Progenitor cell of endocrine pancreas (in vitro differentiated cells): ENCODE measurements at regions not wholly inside any gene's neighbourhood (a gene's known extent, or its start where the extent isn't known, plus 50 kb on each side); places are given as distances from the start of the nearest gene placed in this dataset.

Source experiments
- DNase-seq: peaks from one replicate; pipeline ENCODE4 v3.0.0; 2021; ENCODE audit warnings: low spot score; ENCODE audit not compliant: unreplicated experiment
- H3K27ac Mint-ChIP-seq: 2 replicates; pipeline ENCODE4 v1.8.0; 2021; ENCODE audit warnings: mild to moderate bottlenecking, moderate library complexity, mixed read lengths
- H3K27me3 Mint-ChIP-seq: 2 replicates; pipeline ENCODE4 v1.8.0; 2021; ENCODE audit warnings: mixed read lengths
- H3K36me3 Mint-ChIP-seq: 2 replicates; pipeline ENCODE4 v1.8.0; 2022; ENCODE audit warnings: mixed read lengths; ENCODE audit not compliant: insufficient read depth
- H3K4me1 Mint-ChIP-seq: 2 replicates; pipeline ENCODE4 v1.8.0; 2021; ENCODE audit warnings: low read depth, mixed read lengths
- H3K4me3 Mint-ChIP-seq: 2 replicates; pipeline ENCODE4 v1.8.0; 2021; ENCODE audit warnings: low read depth, mild to moderate bottlenecking, moderate library complexity, mixed read lengths
- H3K9me3 Mint-ChIP-seq: 2 replicates; pipeline ENCODE4 v1.8.0; 2021; ENCODE audit warnings: low read depth, mixed read lengths
- CTCF ChIP-seq: fragments of 200-600 bp; sonication (generic); IDR thresholded peaks from one replicate; pipeline ENCODE4 v1.5.0; 2021; ENCODE audit warnings: antibody characterized with exemption, mild to moderate bottlenecking; ENCODE audit not compliant: unreplicated experiment

DNA sequence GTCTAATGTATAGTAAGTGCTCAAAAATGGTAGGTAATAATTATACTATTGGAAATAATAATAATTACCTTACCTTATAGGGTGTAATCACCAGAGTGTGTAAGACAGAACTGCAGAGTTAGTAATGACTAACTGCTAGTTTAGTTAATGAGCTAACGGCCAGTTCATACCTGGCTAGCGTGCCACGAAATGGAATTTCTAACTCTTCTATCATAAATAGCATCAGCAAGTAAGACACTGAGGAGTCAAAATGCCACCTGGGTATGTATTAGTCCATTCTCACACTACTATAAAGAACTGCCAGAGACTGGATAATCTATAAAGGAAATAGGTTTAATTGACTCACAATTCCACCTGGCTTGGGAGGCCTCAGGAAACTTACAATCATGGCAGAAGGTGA, 63.4 kb upstream of the CEP85L start:
- H3K9me3 Mint-ChIP-seq = no peaks in the 10 kb centered on the region
- H3K36me3 Mint-ChIP-seq = no peaks in the 10 kb centered on the region
- no peaks in the 10 kb centered on the region for H3K27me3 Mint-ChIP-seq
- no peak overlapping the region for H3K4me3 Mint-ChIP-seq
- DNase-seq = no peak
- H3K27ac Mint-ChIP-seq = no peak overlapping the region
- TF ChIP-seq CTCF = no peak
- no peaks in the 10 kb centered on the region for H3K4me1 Mint-ChIP-seq

GRCh38 chr6:118712969-118713368, 61.6 kb upstream of the CEP85L start:
- Mint-ChIP-seq H3K4me1 (peaks cover 16% of the 10 kb centered on the region), H3K36me3 (no peaks in the 10 kb centered on the region), H3K9me3 (no peaks in the 10 kb centered on the region), H3K27ac (no peak overlapping the region), H3K4me3 (no peak overlapping the region), H3K27me3 (no peaks in the 10 kb centered on the region)
- DNase-seq = no peak
- TF ChIP-seq CTCF = no peak

- no peak overlapping the region for H3K27ac Mint-ChIP-seq
Measured at GRCh38 chr6:118710616-118711015, 59.2 kb upstream of the CEP85L start.

DNA sequence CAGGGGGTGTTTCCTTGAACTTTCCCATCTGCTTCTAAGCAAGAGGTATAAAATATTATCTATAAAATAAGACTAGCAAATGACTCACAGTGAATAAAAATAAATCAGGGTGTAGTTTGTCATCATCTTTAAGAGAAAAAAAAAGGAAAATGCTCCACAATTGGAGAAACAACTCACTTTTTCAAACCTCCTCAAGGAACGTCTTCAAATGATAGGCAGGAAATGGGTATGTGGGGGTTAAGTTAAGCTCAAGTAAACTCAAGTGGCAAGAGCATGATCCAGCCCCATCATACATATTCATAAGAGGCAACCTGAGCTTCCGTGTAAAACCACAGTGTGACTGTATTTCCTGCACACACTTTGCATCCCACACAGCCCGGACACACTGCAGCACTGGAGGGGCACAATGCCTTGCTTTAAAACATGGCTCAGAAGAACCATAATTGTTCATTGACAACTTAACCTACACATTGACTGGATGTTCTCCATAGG, 58.5 kb upstream of the CEP85L start:
- TF ChIP-seq CTCF = no peak
- H3K9me3 Mint-ChIP-seq = no peaks in the 10 kb centered on the region
- no peak overlapping the region for H3K4me3 Mint-ChIP-seq
- H3K36me3 Mint-ChIP-seq = no peaks in the 10 kb centered on the region
- H3K4me1 Mint-ChIP-seq = peaks cover 16% of the 10 kb centered on the region
- DNase-seq = no peak
- no peaks in the 10 kb centered on the region for H3K27me3 Mint-ChIP-seq
- H3K27ac Mint-ChIP-seq = no peak overlapping the region

More at GRCh38 chr6:118710616-118711015, 59.2 kb upstream of the CEP85L start:
- H3K4me3 Mint-ChIP-seq = no peak overlapping the region
- no peaks in the 10 kb centered on the region for H3K36me3 Mint-ChIP-seq
- H3K27me3 Mint-ChIP-seq = no peaks in the 10 kb centered on the region
- peaks cover 16% of the 10 kb centered on the region for H3K4me1 Mint-ChIP-seq
- H3K9me3 Mint-ChIP-seq = no peaks in the 10 kb centered on the region
- no peak for TF ChIP-seq CTCF
- no peak for DNase-seq

DNA sequence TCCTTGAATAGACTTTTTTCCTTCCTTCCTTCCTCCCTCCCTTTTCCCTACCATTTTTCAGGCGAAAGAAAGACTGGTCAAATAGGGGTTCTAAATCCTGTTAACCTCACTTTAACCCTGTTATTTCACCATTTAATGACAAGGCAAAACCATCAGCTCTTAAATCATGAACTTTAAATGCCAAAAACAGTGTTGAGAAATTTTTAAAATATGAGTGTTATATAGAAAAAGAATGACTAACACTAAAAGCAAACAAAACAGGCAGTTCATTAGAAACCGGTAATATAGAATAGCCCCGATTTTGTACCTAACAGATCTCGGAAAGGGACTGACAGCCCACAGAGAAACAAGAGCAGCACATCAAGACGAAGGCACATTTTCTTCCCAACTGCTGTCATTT, 57.4 kb upstream of the CEP85L start:
- TF ChIP-seq CTCF = no peak
- Mint-ChIP-seq H3K9me3 (no peaks in the 10 kb centered on the region), H3K36me3 (no peaks in the 10 kb centered on the region), H3K4me1 (peaks cover 16% of the 10 kb centered on the region), H3K27me3 (no peaks in the 10 kb centered on the region), H3K4me3 (peak overlapping the region; percentile 64), H3K27ac (peak overlapping the region; percentile 92)
- no peak for DNase-seq
